ENCODE measurements at regions not wholly inside any gene's neighbourhood (a gene's known extent, or its start where the extent isn't known, plus 50 kb on each side); places are given as distances from the start of the nearest gene placed in this dataset.

DNA sequence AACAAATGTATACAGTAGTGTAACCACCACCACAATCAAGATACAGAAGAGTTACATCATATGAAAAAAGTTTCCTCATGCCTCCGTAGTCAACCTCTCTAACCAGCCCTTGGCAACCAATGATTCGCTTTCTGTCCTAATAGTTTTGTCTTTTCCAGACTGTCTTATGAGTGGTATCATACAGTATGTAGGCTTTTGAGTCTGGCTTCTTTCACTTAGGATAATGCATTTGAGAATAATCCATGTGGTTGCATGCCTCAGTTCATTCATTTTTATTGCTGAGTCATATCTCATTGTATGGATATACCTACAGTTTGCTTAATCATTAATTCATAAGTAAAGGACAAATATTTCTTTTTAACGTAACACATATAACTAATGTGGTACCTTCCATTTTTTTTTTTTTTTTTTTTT is 86.4 kb upstream of the RIPOR2 start:
- Histone ChIP-seq H3K9ac (ENCODE audit: low read depth, low read length, poor library complexity) (no peak overlapping the region), H3K4me2 (ENCODE audit: insufficient read depth, low read length, poor library complexity, severe bottlenecking) (no peak overlapping the region), H3K23ac (ENCODE audit: low read depth, low read length, poor library complexity) (no peak overlapping the region), H3K79me1 (ENCODE audit: low read depth, low read length) (no peaks in the 10 kb centered on the region), H3K18ac (ENCODE audit: low read length) (no peak overlapping the region), H3K9me3 (replicated peaks in 1 of 2; ENCODE audit: control insufficient read depth in 2 of 2, insufficient read depth in 1 of 2, low read depth in 1 of 2, low read length in 2 of 2) (no peaks in the 10 kb centered on the region), H2BK120ac (ENCODE audit: low read depth, low read length) (no peak overlapping the region), H3K4me3 (ENCODE audit: low read length in 2 of 2) (no peak overlapping the region), H2AK5ac (ENCODE audit: low read depth, low read length) (no peak overlapping the region), H3K14ac (ENCODE audit: low read length) (no peak overlapping the region), H2BK12ac (ENCODE audit: low read length) (no peak overlapping the region), H2BK5ac (ENCODE audit: low read length) (no peak overlapping the region), H2AFZ (ENCODE audit: low read length) (no peak overlapping the region), H2BK15ac (ENCODE audit: low read length) (no peak overlapping the region), H3K36me3 (replicated peaks in 1 of 2; ENCODE audit: control insufficient read depth in 2 of 2, insufficient read depth in 2 of 2, low read length in 2 of 2) (peaks cover 0 to 9% of the 10 kb centered on the region in 2 donors), H3K27ac (replicated peaks; ENCODE audit: low read length) (no peak overlapping the region), H3K27me3 (ENCODE audit: control insufficient read depth in 3 of 3, insufficient read depth in 3 of 3, low read depth in 1 of 3, low read length in 3 of 3) (no peaks in the 10 kb centered on the region), H4K8ac (ENCODE audit: low read depth, low read length) (no peak overlapping the region), H3K4ac (ENCODE audit: low read length) (no peak overlapping the region), H3K4me1 (ENCODE audit: control insufficient read depth in 2 of 2, insufficient read depth in 1 of 2, low read depth in 1 of 2, low read length in 2 of 2) (no peaks in the 10 kb centered on the region), H4K91ac (ENCODE audit: low read depth, low read length, poor library complexity) (no peak overlapping the region)
- WGBS, 2 donors (ENCODE audit: extremely low coverage in 2 of 2, insufficient read length in 2 of 2, insufficient replicate concordance in 1 of 2): no CpG with 5 or more reads among the region's 3 CpGs
- no peak for DNase-seq (ENCODE audit: low spot score)

DNA sequence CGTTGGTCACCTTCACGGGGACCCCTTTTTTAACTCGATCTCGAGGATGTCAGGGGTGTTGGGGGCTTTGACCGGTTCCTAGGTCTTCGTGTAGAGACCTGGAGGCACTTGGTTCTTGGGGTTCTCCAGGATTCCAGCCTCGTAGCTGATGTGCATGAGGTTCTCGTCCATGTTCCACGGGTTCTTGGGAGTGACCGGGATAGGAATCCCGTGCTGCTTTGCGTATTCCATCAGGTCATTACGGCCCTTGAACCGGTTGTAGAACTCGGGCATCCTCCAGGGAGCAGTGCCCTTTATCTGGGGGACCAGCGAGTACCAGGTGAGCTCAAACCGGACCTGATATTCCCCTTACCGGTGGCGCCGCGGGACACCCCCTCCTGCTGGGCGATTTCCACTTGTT is 88.0 kb upstream of the RIPOR2 start:
- DNase-seq (ENCODE audit: low spot score): no peak
- Histone ChIP-seq H3K4me3 (ENCODE audit: low read length in 2 of 2) (no peak overlapping the region), H2BK120ac (ENCODE audit: low read depth, low read length) (no peak overlapping the region), H3K14ac (ENCODE audit: low read length) (no peak overlapping the region), H2BK12ac (ENCODE audit: low read length) (no peak overlapping the region), H2AK5ac (ENCODE audit: low read depth, low read length) (no peak overlapping the region), H3K27me3 (ENCODE audit: control insufficient read depth in 3 of 3, insufficient read depth in 3 of 3, low read depth in 1 of 3, low read length in 3 of 3) (no peaks in the 10 kb centered on the region), H2AFZ (ENCODE audit: low read length) (no peak overlapping the region), H2BK15ac (ENCODE audit: low read length) (no peak overlapping the region), H3K18ac (ENCODE audit: low read length) (no peak overlapping the region), H3K4ac (ENCODE audit: low read length) (no peak overlapping the region), H3K36me3 (replicated peaks in 1 of 2; ENCODE audit: control insufficient read depth in 2 of 2, insufficient read depth in 2 of 2, low read length in 2 of 2) (peaks cover 0 to 9% of the 10 kb centered on the region in 2 donors), H2BK5ac (ENCODE audit: low read length) (peak overlapping the region; percentile 26), H3K9me3 (replicated peaks in 1 of 2; ENCODE audit: control insufficient read depth in 2 of 2, insufficient read depth in 1 of 2, low read depth in 1 of 2, low read length in 2 of 2) (no peaks in the 10 kb centered on the region), H3K27ac (replicated peaks; ENCODE audit: low read length) (no peak overlapping the region), H3K79me1 (ENCODE audit: low read depth, low read length) (no peaks in the 10 kb centered on the region), H4K8ac (ENCODE audit: low read depth, low read length) (no peak overlapping the region), H4K91ac (ENCODE audit: low read depth, low read length, poor library complexity) (no peak overlapping the region), H3K4me2 (ENCODE audit: insufficient read depth, low read length, poor library complexity, severe bottlenecking) (no peak overlapping the region), H3K9ac (ENCODE audit: low read depth, low read length, poor library complexity) (no peak overlapping the region), H3K23ac (ENCODE audit: low read depth, low read length, poor library complexity) (no peak overlapping the region), H3K4me1 (ENCODE audit: control insufficient read depth in 2 of 2, insufficient read depth in 1 of 2, low read depth in 1 of 2, low read length in 2 of 2) (no peaks in the 10 kb centered on the region)
- no CpG with 5 or more reads among the region's 22 CpGs for WGBS, 2 donors (ENCODE audit: extremely low coverage in 2 of 2, insufficient read length in 2 of 2, insufficient replicate concordance in 1 of 2)

DNA sequence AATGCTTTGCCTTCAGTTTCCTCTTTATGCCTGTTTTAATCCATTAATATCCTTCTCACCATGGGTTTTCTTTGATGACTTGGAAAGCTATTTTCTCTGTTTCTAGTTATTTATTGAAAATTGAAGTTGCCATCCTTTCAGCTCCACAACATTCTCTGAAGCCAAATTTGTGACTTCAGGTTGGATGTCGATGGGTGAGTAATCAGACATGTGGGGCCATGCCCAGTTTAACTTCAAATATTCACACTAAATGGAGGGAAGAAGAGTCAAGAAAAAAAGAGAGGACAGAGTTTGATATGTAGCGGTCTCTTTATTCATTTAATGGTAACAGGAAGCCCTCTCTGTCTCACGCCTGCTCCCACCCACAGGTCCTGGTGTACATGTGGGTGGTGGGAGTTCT is 89.1 kb upstream of the RIPOR2 start:
- Histone ChIP-seq H2BK5ac (ENCODE audit: low read length) (no peak overlapping the region), H2BK15ac (ENCODE audit: low read length) (no peak overlapping the region), H3K79me1 (ENCODE audit: low read depth, low read length) (no peaks in the 10 kb centered on the region), H3K9me3 (replicated peaks in 1 of 2; ENCODE audit: control insufficient read depth in 2 of 2, insufficient read depth in 1 of 2, low read depth in 1 of 2, low read length in 2 of 2) (no peaks in the 10 kb centered on the region), H2AK5ac (ENCODE audit: low read depth, low read length) (no peak overlapping the region), H3K14ac (ENCODE audit: low read length) (no peak overlapping the region), H3K36me3 (replicated peaks in 1 of 2; ENCODE audit: control insufficient read depth in 2 of 2, insufficient read depth in 2 of 2, low read length in 2 of 2) (peaks cover 0 to 9% of the 10 kb centered on the region in 2 donors), H2AFZ (ENCODE audit: low read length) (no peak overlapping the region), H3K27me3 (ENCODE audit: control insufficient read depth in 3 of 3, insufficient read depth in 3 of 3, low read depth in 1 of 3, low read length in 3 of 3) (no peaks in the 10 kb centered on the region), H3K4me1 (ENCODE audit: control insufficient read depth in 2 of 2, insufficient read depth in 1 of 2, low read depth in 1 of 2, low read length in 2 of 2) (no peaks in the 10 kb centered on the region), H3K27ac (replicated peaks; ENCODE audit: low read length) (no peak overlapping the region), H3K4me2 (ENCODE audit: insufficient read depth, low read length, poor library complexity, severe bottlenecking) (no peak overlapping the region), H4K8ac (ENCODE audit: low read depth, low read length) (no peak overlapping the region), H4K91ac (ENCODE audit: low read depth, low read length, poor library complexity) (no peak overlapping the region), H3K4me3 (ENCODE audit: low read length in 2 of 2) (no peak overlapping the region), H3K9ac (ENCODE audit: low read depth, low read length, poor library complexity) (no peak overlapping the region), H3K23ac (ENCODE audit: low read depth, low read length, poor library complexity) (no peak overlapping the region), H2BK120ac (ENCODE audit: low read depth, low read length) (no peak overlapping the region), H2BK12ac (ENCODE audit: low read length) (no peak overlapping the region), H3K4ac (ENCODE audit: low read length) (no peak overlapping the region), H3K18ac (ENCODE audit: low read length) (no peak overlapping the region)
- no CpG with 5 or more reads among the region's 3 CpGs for WGBS, 2 donors (ENCODE audit: extremely low coverage in 2 of 2, insufficient read length in 2 of 2, insufficient replicate concordance in 1 of 2)
- no peak for DNase-seq (ENCODE audit: low spot score)

DNA sequence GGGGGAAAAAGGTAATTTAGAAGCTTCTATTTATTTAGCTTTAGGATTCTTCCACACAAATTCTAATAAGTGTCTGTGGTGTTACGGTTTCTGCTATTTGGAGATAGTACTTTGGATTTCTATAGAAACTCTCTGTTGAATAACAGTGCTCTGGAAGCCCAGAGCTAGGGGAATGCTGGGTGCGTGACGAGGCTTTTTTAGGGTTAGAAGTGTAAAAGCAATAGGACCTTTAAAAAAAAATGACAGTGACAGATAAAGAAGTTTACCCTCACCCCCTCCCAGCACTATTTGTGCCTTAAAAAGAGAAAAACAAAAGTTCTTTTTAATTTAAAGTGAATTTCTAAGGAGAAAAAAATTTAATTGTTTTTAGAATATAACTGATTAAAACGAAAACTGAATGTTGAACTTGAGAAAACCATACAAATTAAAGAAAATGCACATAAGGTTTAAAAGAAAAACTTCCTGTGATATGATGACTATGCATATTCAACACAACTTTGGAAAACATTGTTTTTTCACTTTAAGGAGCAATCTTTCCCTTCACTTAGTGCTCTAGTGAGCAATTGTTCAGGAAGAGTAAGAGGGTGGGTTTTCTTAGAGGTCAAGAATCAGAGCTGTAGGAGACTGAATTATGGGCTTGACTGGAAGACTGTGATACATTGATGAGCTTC is 89.6 kb upstream of the RIPOR2 start:
- no peaks in the 10 kb centered on the region for H3K27me3 ChIP-seq (ENCODE audit: control insufficient read depth in 3 of 3, insufficient read depth in 3 of 3, low read depth in 1 of 3, low read length in 3 of 3)
- H3K4ac ChIP-seq (ENCODE audit: low read length): no peak overlapping the region
- no peaks in the 10 kb centered on the region for H3K9me3 ChIP-seq (replicated peaks in 1 of 2; ENCODE audit: control insufficient read depth in 2 of 2, insufficient read depth in 1 of 2, low read depth in 1 of 2, low read length in 2 of 2)
- DNase-seq (ENCODE audit: low spot score): no peak
- no peak overlapping the region for H2BK120ac ChIP-seq (ENCODE audit: low read depth, low read length)
- no peak overlapping the region for H3K9ac ChIP-seq (ENCODE audit: low read depth, low read length, poor library complexity)
- no peak overlapping the region for H3K23ac ChIP-seq (ENCODE audit: low read depth, low read length, poor library complexity)
- no peaks in the 10 kb centered on the region for H3K79me1 ChIP-seq (ENCODE audit: low read depth, low read length)
- no peak overlapping the region for H4K8ac ChIP-seq (ENCODE audit: low read depth, low read length)
- no peak overlapping the region for H2BK15ac ChIP-seq (ENCODE audit: low read length)
- H3K27ac ChIP-seq (replicated peaks; ENCODE audit: low read length): no peak overlapping the region
- no CpG with 5 or more reads among the region's 4 CpGs for WGBS, 2 donors (ENCODE audit: extremely low coverage in 2 of 2, insufficient read length in 2 of 2, insufficient replicate concordance in 1 of 2)
- no peak overlapping the region for H2BK5ac ChIP-seq (ENCODE audit: low read length)
- no peak overlapping the region for H3K14ac ChIP-seq (ENCODE audit: low read length)
- no peaks in the 10 kb centered on the region for H3K4me1 ChIP-seq (ENCODE audit: control insufficient read depth in 2 of 2, insufficient read depth in 1 of 2, low read depth in 1 of 2, low read length in 2 of 2)
- no peak overlapping the region for H2AK5ac ChIP-seq (ENCODE audit: low read depth, low read length)
- H4K91ac ChIP-seq (ENCODE audit: low read depth, low read length, poor library complexity): no peak overlapping the region
- no peak overlapping the region for H3K4me3 ChIP-seq (ENCODE audit: low read length in 2 of 2)
- H3K18ac ChIP-seq (ENCODE audit: low read length): no peak overlapping the region
- H3K4me2 ChIP-seq (ENCODE audit: insufficient read depth, low read length, poor library complexity, severe bottlenecking): no peak overlapping the region
- no peak overlapping the region for H2BK12ac ChIP-seq (ENCODE audit: low read length)
- H2AFZ ChIP-seq (ENCODE audit: low read length): no peak overlapping the region
- H3K36me3 ChIP-seq (replicated peaks in 1 of 2; ENCODE audit: control insufficient read depth in 2 of 2, insufficient read depth in 2 of 2, low read length in 2 of 2): peaks cover 0 to 9% of the 10 kb centered on the region in 2 donors
